ENCODE measurements at regions not wholly inside any gene's neighbourhood (a gene's known extent, or its start where the extent isn't known, plus 50 kb on each side); places are given as distances from the start of the nearest gene placed in this dataset.

GRCh38 chr13:21872795-21873194, 201.9 kb downstream of the FGF9 start:
- TF ChIP-seq CTCF (IDR thresholded peaks at IDR 0.05) (no peak), REST (IDR thresholded peaks at IDR 0.05; ENCODE audit: insufficient read depth in 1 of 2, low read depth in 2 of 2, low read length in 1 of 2) (no peak), POLR2AphosphoS5 (IDR thresholded peaks at IDR 0.05; ENCODE audit: low read depth, low read length) (no peak), TCF7L2 (IDR thresholded peaks at IDR 0.05; ENCODE audit: low read depth, low read length) (no peak)
